Endothelial cell of umbilical vein (primary cell): ENCODE measurements at regions not wholly inside any gene's neighbourhood (a gene's known extent, or its start where the extent isn't known, plus 50 kb on each side); places are given as distances from the start of the nearest gene placed in this dataset.

Experiments used
- BruUV-seq: library from RNA; stranded (reverse); fragments of 400-500 nt; replicated peaks from 2 replicates; lab custom pipeline; 2021; lab: Mats Ljungman, UMichigan
- CTCF ChIA-PET: fragments of 300-600, 350-600 bp; sonication (Branson Sonifier 250); formaldehyde crosslinking; loops from one replicate; lab custom pipeline; 2021; ENCODE audit warnings: antibody characterized with exemption, inconsistent platforms; lab: Charles Lee
- POLR2A ChIA-PET: fragments of 300-600, 350-600 bp; sonication (Branson Sonifier 250); formaldehyde crosslinking; loops from one replicate; lab custom pipeline; 2021; ENCODE audit warnings: antibody characterized with exemption, inconsistent platforms; lab: Charles Lee
- DNase-seq: peaks from one replicate; pipeline ENCODE4 v3.0.0-alpha.2; 2011; ENCODE audit warnings: low read depth, low spot score
- FAIRE-seq: peaks from 2 replicates; lab custom pipeline; 2011; peaks lifted over from hg19 to GRCh38; lab: Jason Lieb, UNC
- H2AFZ ChIP-seq: 2 replicates; pipeline ENCODE4 v1.6.0; 2012; ENCODE audit warnings: low read depth, low read length, control low read depth, inconsistent platforms
- H3K27ac ChIP-seq: 2 replicates; pipeline ENCODE4 v1.5.1; 2011; ENCODE audit warnings: low read depth, mild to moderate bottlenecking, control low read depth, low read length, moderate library complexity; ENCODE audit not compliant: insufficient read depth
- H3K27me3 ChIP-seq, 2 experiments: 2 replicates each; pipeline versions ENCODE4 v1.6.0 to v1.6.1; 2011; ENCODE audit warnings: low read length in 2 of 2, mixed read lengths in 1 of 2; ENCODE audit not compliant: control insufficient read depth in 2 of 2, insufficient read depth in 2 of 2
- H3K36me3 ChIP-seq, 2 experiments: 2 replicates in 1 of 2; 3 replicates in 1 of 2; pipeline ENCODE4 v1.5.1; 2011; ENCODE audit warnings: low read length in 2 of 2, mild to moderate bottlenecking in 1 of 2, moderate library complexity in 1 of 2; ENCODE audit not compliant: control insufficient read depth in 2 of 2, insufficient read depth in 2 of 2; ENCODE audit errors: extremely low read depth in 1 of 2
- H3K4me1 ChIP-seq: 3 replicates; pipeline ENCODE4 v1.5.1; 2011; ENCODE audit warnings: mild to moderate bottlenecking, low read length; ENCODE audit not compliant: control insufficient read depth, insufficient read depth; ENCODE audit errors: extremely low read depth
- H3K4me2 ChIP-seq: 2 replicates; pipeline ENCODE4 v1.6.1; 2011; ENCODE audit warnings: low read length, control low read depth, mixed read lengths; ENCODE audit not compliant: insufficient read depth
- H3K4me3 ChIP-seq, 3 experiments: fragments of 200-600 bp in 1 of 3; sonication (generic), shearing (Covaris generic) in 1 of 3; replicated peaks in 1 of 3; 2 replicates each; pipeline ENCODE4 v1.5.1; 2011 to 2016; ENCODE audit warnings: control low read depth in 3 of 3, low read length in 3 of 3, mild to moderate bottlenecking in 2 of 3, inconsistent platforms in 1 of 3, low read depth in 1 of 3, moderate library complexity in 1 of 3; ENCODE audit not compliant: insufficient read depth in 1 of 3
- H3K79me2 ChIP-seq: 2 replicates; pipeline ENCODE4 v1.6.0; 2012; ENCODE audit warnings: low read length, inconsistent platforms; ENCODE audit not compliant: control insufficient read depth, insufficient read depth
- H3K9ac ChIP-seq: replicated peaks from 2 replicates; pipeline ENCODE3; 2011; ENCODE audit warnings: low read length, control low read depth; ENCODE audit not compliant: insufficient read depth; ENCODE audit errors: extremely low read depth
- H3K9me1 ChIP-seq: replicated peaks from 3 replicates; pipeline ENCODE4 v1.6.0; 2011; ENCODE audit warnings: mild to moderate bottlenecking, low read length; ENCODE audit not compliant: control insufficient read depth, insufficient read depth; ENCODE audit errors: extremely low read depth
- H3K9me3 ChIP-seq: replicated peaks from 2 replicates; pipeline ENCODE4 v1.5.1; 2012; ENCODE audit warnings: low read length, inconsistent platforms; ENCODE audit not compliant: control insufficient read depth, insufficient read depth
- H4K20me1 ChIP-seq: replicated peaks from 2 replicates; pipeline ENCODE3; 2011; ENCODE audit warnings: mild to moderate bottlenecking, low read length; ENCODE audit not compliant: control insufficient read depth, insufficient read depth; ENCODE audit errors: extremely low read depth
- EZH2 ChIP-seq: IDR thresholded peaks from 2 replicates; pipeline ENCODE4 v1.6.1; 2012; ENCODE audit warnings: borderline replicate concordance, low read depth, mild to moderate bottlenecking, moderate library complexity, low read length, inconsistent platforms; ENCODE audit not compliant: severe bottlenecking
- FOS ChIP-seq: IDR thresholded peaks from 2 replicates; pipeline ENCODE4 v1.6.1; 2011; ENCODE audit warnings: mild to moderate bottlenecking, low read length, moderate library complexity, borderline replicate concordance; ENCODE audit not compliant: insufficient read depth
- GATA2 ChIP-seq: IDR thresholded peaks from 2 replicates; pipeline ENCODE4 v1.7.0; 2011; ENCODE audit warnings: low read depth, mild to moderate bottlenecking, moderate library complexity, mixed read lengths, low read length; ENCODE audit not compliant: insufficient read length, insufficient read depth
- JUN ChIP-seq: IDR thresholded peaks from 2 replicates; pipeline ENCODE4 v1.6.1; 2011; ENCODE audit warnings: borderline replicate concordance, low read depth; ENCODE audit not compliant: insufficient read length, insufficient read depth
- MAX ChIP-seq: IDR thresholded peaks from 2 replicates; pipeline ENCODE4 v1.6.1; 2011; ENCODE audit not compliant: insufficient read depth, insufficient read length
- MYC ChIP-seq: IDR thresholded peaks from one replicate; pipeline ENCODE4 v1.6.1; 2011; ENCODE audit warnings: mild to moderate bottlenecking, low read depth, low read length
- POLR2A ChIP-seq: IDR thresholded peaks from 2 replicates; pipeline ENCODE4 v1.6.1; 2012; ENCODE audit warnings: low read depth, mild to moderate bottlenecking, control low read depth, low read length
- POLR2AphosphoS5 ChIP-seq: IDR thresholded peaks from 2 replicates; pipeline ENCODE4 v1.6.1; 2012; ENCODE audit warnings: low read depth, mild to moderate bottlenecking, control low read depth, low read length, moderate library complexity; ENCODE audit not compliant: insufficient read depth
- dilution Hi-C: fragments of 300-500 bp; cut with MboI; formaldehyde crosslinking; loops from one replicate; pipeline ENCODE4 v1.15.0; 2019; ENCODE audit warnings: low sequenced_read_pairs; ENCODE audit not compliant: extremely low pct_ligation_motif_present
- intact Hi-C: fragments of 100-400 bp; cut with micrococcal nuclease; formaldehyde crosslinking; loops from one replicate; pipeline ENCODE4 v1.10.0; 2022
- TF ChIP-seq, protein P1 (sequence below), 2 donors: IDR thresholded peaks; 1 replicate in 1 of 2; 2 replicates in 1 of 2; pipeline ENCODE4 v1.5.1; 2011; ENCODE audit warnings: low read length in 2 of 2, mild to moderate bottlenecking in 2 of 2, moderate library complexity in 2 of 2, control low read depth in 1 of 2, inconsistent platforms in 1 of 2, low read depth in 1 of 2; ENCODE audit not compliant: insufficient read depth in 1 of 2; ENCODE audit errors: extremely low read depth in 1 of 2

- H3K4me3 ChIP-seq: no peak overlapping the region
- dilution Hi-C loops: no loop called here
- no peaks in the 10 kb centered on the region for H3K9me3 ChIP-seq
- no peaks in the 10 kb centered on the region for H3K4me1 ChIP-seq
- H2AFZ ChIP-seq: no peak overlapping the region
- no peaks in the 10 kb centered on the region for H3K9me1 ChIP-seq
- no peaks in the 10 kb centered on the region for H4K20me1 ChIP-seq
- DNase-seq (no peak), FAIRE-seq (no peak)
- intact Hi-C loops: no loop called here
- H3K4me2 ChIP-seq: no peak overlapping the region
- BruUV-seq: no TSS peak
- ChIA-PET CTCF (no interaction called here), POLR2A (no interaction called here)
- no peaks in the 10 kb centered on the region for H3K36me3 ChIP-seq
- no peak overlapping the region for H3K9ac ChIP-seq
- H3K27me3 ChIP-seq: no peaks in the 10 kb centered on the region
- H3K79me2 ChIP-seq: no peaks in the 10 kb centered on the region
- TF ChIP-seq FOS: no peak
- TF ChIP-seq MAX: no peak
- no peak for TF ChIP-seq MYC
- TF ChIP-seq EZH2: no peak
- TF ChIP-seq POLR2A: no peak
- TF ChIP-seq GATA2: no peak
- no peak for TF ChIP-seq JUN
- TF ChIP-seq, protein P1, sequence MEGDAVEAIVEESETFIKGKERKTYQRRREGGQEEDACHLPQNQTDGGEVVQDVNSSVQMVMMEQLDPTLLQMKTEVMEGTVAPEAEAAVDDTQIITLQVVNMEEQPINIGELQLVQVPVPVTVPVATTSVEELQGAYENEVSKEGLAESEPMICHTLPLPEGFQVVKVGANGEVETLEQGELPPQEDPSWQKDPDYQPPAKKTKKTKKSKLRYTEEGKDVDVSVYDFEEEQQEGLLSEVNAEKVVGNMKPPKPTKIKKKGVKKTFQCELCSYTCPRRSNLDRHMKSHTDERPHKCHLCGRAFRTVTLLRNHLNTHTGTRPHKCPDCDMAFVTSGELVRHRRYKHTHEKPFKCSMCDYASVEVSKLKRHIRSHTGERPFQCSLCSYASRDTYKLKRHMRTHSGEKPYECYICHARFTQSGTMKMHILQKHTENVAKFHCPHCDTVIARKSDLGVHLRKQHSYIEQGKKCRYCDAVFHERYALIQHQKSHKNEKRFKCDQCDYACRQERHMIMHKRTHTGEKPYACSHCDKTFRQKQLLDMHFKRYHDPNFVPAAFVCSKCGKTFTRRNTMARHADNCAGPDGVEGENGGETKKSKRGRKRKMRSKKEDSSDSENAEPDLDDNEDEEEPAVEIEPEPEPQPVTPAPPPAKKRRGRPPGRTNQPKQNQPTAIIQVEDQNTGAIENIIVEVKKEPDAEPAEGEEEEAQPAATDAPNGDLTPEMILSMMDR (IDR thresholded peaks at IDR 0.05; ENCODE audit: extremely low read depth in 1 of 2, insufficient read depth in 1 of 2, low read depth in 1 of 2, low read length in 2 of 2): no peak
- no peak for TF ChIP-seq POLR2AphosphoS5
- H3K27ac ChIP-seq: no peak overlapping the region
Measured at GRCh38 chr2:173599821-173600359, 245.2 kb downstream of the CDCA7 start.
